Ishikawa (cell line): ENCODE measurements at regions not wholly inside any gene's neighbourhood (a gene's known extent, or its start where the extent isn't known, plus 50 kb on each side); places are given as distances from the start of the nearest gene placed in this dataset.

Experiments used
- EGR1 ChIP-seq: IDR thresholded peaks from 2 replicates; pipeline ENCODE4 v1.6.1; 2012
- EP300 ChIP-seq: IDR thresholded peaks from 2 replicates; pipeline ENCODE4 v1.6.1; 2012; ENCODE audit warnings: borderline replicate concordance
- TEAD4 ChIP-seq: IDR thresholded peaks from 2 replicates; pipeline ENCODE4 v1.6.1; 2012

DNA sequence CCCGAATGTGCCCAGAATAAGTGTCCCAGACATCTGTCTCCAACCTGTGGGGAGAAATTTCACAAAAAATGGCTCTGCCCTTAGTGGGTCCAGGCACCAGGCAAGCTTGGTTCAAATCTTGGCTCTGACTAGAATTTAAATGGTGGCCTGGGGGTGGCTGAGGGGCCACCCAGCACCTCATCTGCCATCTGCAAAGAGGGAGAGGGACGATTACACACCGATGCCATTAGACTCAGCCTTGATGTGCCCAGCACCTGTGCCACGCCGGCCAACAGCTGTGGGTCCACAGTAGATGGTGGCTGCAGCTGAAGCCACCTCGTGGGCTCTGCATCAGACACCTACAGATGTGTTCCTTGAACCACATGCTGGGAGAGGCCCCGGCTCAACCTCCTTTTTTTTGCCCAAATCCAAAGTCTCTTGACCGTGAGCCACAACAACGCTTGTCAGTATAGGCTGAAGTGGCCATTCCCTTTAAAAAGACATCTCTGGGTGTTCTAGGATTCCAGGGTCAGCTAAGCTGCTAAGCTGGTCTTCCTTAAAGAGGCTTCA, 222.0 kb upstream of the RAB6C start:
- TF ChIP-seq TEAD4, result no peak
- TF ChIP-seq EGR1, result no peak
- no peak for TF ChIP-seq EP300
